ELF-1 (cell line): ENCODE measurements at regions not wholly inside any gene's neighbourhood (a gene's known extent, or its start where the extent isn't known, plus 50 kb on each side); places are given as distances from the start of the nearest gene placed in this dataset.
"Not testable (repeated sequence)": the region's sequence is repeated elsewhere in the genome, so short reads cannot be mapped to it uniquely, and the experiment has no call there.

Experiments used
- DNase-seq: peaks from one replicate; pipeline ENCODE4 v3.0.0-alpha.2; 2016; ENCODE audit warnings: low read depth, low spot score

DNA sequence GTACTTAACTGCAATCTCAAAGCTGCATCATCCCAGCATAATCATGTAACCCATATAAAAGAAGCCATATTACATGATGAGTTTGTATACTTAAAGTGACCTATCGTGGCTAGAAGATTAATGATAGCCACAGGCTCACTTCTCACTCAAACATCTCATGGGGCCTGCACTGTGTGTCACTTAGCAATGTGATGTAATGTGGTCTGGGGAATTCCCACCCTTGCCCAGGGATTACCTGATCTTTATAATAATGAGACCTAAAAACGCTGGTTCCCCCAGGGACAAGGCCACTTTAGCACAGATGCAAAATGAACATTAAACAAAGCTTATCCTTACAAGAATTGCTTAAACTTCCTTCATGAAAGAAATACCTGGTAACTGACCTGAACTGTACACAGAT, 427.1 kb upstream of the CNTNAP5 start:
- DNase-seq: no peak

DNA sequence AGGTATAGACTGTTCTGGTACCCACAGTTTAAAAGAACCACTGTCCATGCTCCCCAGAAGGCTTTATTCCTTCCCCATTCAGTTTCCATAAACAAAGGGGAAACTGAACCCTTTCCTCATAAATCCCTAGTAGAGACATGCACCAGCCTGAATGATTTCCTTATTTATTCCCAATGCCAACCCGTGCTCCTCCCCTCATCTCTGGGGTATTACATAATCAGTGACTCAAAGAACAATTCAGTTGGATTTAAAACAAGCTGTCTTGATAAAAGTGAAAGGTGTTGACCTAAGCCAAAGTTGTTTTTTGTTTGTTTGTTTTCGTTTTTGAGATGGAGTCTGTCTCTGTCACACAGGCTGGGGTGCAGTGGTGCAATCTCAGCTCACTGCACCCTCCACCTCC, 418.5 kb upstream of the CNTNAP5 start:
- no peak for DNase-seq

DNA sequence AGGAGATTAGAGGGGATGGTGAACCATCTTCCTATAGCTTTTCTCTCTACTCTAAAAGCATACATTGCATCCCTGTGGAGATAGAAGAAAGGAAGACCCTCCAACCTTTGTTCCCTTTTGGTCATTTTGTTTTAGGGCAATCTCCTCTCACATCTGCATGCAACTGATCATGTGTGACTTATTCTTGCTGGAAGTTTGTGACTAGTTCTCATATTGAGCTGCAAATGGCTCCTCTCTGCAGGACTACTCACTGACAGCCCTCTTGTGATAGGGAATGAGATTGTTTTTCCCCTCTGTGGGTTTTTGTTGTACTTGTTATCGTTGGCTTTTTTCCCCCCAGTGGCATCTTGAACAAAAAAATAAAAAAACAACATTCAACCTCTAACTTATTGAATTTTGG, 416.0 kb upstream of the CNTNAP5 start:
- DNase-seq: peak; percentile 1

DNA sequence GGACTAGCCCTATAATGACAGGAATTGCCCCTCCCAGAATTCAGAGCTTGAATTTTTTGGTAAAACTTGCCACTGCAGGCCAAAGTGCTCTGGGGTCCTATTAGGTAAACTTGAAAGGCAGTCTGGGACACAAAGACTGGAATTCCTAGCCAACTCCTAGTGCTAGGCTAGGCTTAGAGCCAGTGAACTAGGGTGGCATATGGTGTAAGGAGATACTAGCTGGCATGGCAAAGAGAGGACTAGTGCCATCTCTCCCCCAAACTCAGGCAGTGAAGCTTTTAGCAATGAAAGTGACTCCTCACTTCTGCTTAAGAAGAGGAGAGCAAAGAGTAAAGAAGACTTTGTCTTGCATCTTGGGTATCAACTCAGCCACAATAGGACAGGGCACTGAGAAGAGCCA, 410.5 kb upstream of the CNTNAP5 start:
- no peak for DNase-seq

DNA sequence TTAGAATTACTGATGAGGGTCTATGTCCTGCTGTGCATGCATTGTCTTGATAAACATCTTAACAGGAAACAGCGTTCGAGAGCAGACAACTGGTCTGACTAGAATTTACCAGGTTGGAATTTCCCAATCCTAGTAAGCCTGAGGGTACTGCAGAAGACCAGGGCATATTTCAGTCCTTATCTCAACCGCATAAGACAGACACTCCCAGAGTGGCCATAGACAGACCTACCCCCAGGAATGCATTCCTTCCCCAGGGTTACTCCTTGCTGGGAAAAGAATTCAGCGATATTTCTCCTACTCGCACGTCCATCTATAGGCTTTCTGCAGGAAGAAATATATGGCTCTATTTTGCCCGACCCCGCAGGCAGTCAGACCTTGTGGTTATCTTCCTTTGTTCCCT, 406.4 kb upstream of the CNTNAP5 start:
- peak; percentile 14 for DNase-seq

DNA sequence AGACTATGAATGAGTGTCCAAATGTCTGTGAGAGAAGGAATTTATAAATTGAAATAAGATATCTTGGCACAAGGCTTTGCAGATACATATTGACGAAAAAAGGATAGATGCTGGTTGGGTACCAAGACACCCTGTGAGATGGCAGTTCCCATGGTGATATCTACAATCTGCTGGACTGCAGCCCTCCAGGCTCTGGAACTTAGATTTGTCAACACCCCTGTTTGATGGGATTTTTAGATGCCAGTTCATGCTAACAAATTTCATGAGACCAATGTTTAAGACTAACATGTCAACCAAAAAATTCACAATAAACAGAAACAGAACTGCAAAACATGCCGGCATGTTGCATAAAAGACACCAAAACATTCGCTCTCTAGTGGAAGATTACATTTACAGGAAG, 400.3 kb upstream of the CNTNAP5 start:
- DNase-seq: no peak

DNA sequence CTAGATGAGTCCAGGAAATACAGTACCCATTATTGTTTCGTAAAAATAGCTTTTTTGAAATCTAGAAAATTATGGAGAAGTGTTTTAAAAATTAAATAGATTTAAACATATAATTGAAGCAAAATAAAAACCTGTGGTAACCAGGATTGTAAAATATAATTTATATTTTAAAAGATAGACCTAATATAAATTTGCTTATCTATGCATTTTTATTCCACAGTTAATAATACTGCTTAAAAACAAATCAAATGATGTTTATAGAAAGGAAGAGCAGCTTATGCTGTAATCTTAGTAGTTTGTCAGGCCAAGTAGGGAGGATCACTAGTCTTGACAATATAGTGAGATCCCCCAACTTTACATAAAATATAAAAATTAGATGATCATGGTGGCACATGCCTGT, 388.9 kb upstream of the CNTNAP5 start:
- no peak for DNase-seq

DNA sequence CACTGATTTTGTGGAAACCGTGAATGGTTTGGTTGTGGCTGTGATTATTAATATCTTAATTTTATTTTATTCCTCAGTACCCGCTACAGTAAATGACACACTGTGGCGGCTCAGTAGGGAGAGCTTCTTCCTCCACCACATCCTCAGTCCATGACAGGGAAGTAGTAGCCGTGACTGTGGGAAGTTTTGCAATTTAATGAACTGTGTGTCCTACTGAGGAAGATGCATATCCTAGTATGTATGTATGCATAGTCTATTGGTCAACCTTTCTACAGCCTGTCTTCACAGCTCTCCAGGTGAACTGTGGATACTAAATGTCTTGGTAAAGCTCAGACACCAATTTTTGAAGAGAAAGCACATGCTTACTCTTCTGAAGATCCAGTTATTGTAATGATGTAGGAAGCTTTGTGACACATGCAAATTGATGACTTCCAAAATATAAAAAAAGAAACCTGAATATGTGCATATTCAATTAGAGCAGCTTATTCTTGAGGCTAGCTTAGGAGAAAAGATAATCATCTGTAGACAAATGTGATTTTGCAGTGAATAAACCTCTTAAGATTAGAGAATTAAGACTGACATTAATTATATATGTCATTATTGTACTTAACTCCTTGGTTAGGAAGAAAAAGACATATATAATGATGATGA, 384.3 kb upstream of the CNTNAP5 start:
- DNase-seq: no peak

DNA sequence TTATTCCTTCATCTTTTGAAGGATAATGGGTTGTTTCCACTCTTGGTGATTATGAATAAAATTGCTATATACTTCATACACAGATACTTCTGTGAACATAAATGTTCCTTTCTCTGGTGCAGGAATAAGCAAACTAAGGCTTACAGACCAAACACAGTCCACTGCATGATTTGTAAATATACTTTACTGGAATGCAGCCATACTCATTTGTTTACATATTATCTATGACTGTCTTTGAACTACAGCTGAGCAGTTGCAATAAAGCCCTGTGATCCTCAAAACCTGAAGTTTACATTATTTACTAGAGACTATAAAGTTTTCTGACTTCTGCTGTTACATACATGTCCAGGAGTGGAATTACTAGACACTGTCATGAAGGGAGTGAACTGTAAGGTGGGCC, 381.0 kb upstream of the CNTNAP5 start:
- no peak for DNase-seq

DNA sequence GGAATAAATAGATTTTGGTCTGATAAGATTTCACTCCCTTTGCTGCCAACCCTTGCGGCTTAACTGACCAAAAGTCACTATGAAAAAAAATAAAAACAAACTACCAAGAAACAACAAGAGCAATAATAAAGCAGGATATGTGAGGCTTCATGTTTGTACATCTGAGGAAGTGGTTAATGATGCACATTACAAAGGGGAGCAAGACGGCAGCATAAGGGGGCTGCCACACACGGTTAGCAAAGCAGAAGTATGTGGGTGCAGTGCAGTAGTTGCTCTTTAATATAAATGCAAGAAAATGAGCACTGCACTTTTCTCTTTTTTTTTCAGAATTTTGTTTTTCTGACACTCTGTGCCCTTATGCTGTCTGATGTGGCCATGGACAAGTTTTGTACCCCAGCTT, 377.1 kb upstream of the CNTNAP5 start:
- no peak for DNase-seq

DNA sequence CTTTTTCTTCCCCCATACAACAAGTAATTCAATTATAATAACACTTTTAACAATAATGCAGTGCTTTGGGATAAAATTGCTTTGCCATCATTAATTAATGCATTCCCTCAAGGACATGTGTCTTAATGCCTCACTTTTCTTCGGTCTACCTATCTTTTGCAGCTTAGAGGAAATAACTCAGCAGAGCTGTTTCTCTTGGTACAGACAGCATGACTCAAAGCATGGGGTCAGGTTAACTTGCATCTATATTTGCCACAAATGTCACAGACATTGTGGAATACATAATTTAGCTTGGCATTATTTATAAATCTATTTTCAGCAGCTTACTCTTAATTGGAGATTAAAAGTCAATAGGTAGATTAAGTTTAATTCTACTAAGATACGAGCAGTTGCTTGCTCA, 376.1 kb upstream of the CNTNAP5 start:
- DNase-seq: no peak

DNA sequence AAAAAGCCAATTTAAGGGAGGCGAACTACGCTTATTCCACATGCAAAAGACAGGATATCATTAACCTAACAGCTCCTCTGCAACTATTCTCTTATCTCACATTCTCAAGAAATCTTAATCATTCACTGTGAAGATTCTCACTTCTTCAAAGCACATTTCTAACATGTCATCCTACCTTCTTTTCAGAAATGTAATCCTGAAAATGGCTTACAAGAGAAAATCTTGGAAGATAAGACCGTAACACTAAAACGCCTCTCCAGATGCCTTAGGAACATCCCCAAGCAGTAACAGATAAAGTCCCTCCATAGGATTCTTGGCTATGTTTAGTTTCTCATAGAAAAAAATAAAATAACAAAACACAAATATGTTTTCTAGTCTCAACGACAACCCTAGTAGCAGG, 373.9 kb upstream of the CNTNAP5 start:
- no peak for DNase-seq

DNA sequence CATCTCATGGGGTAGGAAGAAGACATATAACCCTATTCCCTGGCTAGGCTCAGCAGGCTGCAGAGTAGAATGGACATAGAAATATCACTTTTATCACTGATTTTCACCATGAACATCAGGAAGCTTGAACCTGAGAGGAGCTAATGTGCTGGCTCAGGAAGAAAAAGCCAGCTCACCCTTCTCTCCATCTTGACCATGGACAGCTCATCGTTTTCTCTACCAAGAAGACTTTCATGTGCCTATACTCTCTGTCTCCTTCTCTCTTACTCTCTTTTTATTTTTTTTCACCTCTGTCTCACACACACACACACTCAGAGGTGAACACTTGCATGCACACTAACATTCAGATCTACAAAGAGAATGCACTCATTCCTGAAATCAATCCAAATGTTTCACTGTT, 372.8 kb upstream of the CNTNAP5 start:
- no peak for DNase-seq

DNA sequence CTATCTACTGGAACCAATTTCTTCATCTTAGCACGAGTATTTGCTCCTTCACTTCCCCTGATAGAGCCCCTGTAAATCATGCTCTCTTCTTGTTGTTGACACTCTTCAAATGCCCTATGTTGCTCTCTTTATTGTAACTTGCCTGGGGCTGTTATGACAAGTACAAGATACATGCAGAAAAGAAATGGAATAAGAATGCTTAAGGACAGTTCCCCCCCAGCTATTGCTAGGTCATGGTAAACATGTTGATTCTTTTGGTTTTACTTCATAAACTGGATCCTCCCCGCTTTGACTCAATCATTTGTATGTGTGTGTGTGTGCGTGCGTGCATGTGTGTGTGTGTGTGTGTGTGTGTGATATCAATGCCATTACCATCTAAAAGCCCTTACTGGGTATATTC, 368.5 kb upstream of the CNTNAP5 start:
- DNase-seq: no peak

DNA sequence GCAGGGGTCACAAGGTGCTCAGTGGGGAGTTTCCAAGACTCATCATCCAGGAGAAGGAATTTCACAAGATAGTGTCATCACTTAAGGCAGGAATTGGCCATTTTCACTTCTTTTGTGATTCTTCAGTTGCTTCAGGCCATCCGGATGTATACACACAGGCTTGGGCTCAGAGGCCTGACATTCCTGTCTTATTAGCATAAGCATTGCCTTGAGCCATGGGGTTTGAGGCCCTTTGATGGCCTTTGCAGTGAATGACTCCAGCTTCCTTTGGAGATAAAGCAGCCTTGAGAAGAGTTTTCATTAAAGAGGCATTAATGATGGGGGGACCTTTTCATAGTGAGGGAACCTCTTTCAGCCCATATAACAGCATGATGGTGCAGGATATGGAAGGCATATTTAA, 366.0 kb upstream of the CNTNAP5 start:
- peak; percentile 56 for DNase-seq

DNA sequence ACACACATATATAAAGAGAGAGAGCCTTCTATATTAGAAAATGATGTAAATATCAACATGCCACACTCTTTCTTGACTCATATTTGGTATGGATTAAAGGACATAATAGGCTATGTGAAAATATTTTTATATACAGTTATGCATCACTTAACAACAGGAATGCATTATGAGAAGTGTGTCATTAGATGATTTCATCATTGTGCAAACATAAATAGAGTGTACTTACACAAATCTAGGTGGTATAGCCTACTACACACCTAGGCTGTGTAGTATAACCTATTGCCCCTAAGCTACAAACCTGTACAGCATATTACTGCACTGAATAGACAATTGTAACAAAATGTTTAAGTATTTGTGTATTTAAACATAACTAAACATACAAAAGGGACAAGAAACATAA, 354.8 kb upstream of the CNTNAP5 start:
- no peak for DNase-seq

DNA sequence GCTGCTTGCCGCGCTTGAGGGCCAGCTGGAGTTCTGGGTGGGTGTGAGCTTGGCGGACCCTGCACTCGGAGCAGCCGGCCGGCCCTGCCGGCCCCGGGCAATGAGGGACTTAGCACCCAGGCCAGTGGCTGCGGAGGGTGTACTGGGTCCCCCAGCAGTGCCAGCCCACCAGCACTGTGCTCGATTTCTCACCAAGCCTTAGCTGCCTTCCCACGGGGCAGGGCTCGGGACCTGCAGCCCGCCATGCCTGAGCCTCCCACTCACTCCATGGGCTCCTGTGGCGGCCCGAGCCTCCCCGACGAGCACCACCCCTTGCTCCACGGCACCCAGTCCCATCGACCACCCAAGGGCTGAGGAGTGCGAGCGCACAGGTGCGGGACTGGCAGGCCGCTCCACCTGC, 341.3 kb upstream of the CNTNAP5 start:
- DNase-seq: not testable (repeated sequence)

DNA sequence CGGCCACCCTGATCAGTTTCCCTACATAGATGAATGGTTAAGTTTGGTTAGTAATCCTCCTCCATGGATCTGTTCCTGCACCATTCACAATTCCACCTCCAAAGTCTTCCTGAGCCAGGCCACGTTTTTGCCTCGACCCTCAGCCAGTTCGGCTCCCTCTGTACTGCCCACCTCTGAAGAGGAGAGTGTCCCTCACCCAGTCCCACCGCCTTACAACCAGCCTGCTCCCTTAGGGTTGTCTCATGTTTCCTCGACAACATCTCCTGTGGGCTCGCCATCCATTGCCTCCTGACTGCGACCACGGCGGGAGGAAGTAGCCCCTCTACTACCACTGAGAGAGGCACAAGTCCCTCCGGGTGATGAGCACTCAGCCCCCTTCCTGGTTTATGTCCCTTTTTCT, 338.0 kb upstream of the CNTNAP5 start:
- DNase-seq: no peak

DNA sequence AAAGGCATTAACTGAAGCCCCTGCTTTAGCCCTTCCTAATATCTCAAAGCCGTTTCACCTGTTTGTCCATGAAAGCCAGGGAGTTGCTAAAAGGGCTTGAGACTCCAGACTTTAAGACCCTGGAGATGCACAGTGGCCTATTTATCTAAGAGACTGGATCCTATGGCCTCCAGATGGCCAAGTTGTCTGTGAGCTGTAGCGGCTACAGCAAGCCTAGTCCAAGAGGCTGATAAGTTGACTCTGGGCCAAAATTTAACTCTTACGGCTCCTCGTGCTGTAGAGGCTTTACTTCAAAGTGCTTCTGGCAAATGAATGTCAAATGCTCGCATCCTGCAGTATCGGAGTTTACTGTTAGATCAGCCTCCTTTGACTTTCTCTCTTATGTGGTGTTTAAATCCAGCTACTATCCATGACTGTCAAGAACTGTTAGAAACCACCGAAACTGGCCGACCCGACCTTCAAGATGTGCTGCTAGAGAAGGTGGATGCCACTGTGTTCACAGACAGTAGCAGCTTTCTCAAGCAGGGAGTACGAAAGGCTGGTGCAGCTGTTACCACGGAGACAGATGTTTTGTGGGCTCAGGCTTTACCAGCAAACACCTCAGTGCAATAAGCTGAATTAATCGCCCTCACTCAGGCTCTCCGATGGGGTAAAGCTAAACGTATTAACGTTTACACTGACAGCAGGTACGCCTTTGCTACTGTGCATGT, 336.7 kb upstream of the CNTNAP5 start:
- DNase-seq: no peak

DNA sequence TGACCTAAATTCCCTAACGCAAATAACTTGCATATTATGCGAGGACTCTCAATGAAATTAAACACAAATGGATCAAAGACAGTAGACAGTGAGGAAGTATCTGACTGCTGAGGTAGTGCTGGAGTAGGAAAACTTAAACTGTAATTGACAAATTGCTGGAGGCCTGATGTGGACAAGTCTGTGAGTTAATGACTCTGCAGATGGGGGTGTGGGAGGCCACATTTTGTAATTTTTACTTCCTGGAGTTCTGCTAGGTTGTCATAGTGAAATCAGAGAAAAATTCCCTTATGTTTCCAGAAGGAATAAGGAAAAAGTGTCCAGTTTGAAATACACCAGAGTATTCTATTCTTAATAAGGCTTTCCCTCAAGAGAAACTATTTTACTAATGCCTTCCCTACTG, 333.0 kb upstream of the CNTNAP5 start:
- no peak for DNase-seq

DNA sequence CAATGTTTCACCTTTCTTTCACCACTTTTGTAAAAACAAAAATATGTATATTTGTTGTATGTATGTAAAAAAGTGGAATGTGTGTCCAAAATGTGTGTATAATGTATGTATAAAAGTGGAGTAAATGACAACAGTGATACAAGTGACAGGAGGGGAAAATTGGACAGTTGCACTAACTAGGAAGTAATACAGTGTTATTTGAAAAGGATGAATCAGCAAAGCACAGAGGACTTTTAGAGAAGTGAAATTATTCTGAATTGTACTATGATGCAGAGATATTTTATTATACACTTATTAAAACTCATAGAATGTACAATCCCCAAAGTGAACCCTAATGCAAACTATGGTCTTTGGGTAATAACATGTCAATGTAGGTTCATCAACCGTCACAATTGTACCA, 331.3 kb upstream of the CNTNAP5 start:
- no peak for DNase-seq

DNA sequence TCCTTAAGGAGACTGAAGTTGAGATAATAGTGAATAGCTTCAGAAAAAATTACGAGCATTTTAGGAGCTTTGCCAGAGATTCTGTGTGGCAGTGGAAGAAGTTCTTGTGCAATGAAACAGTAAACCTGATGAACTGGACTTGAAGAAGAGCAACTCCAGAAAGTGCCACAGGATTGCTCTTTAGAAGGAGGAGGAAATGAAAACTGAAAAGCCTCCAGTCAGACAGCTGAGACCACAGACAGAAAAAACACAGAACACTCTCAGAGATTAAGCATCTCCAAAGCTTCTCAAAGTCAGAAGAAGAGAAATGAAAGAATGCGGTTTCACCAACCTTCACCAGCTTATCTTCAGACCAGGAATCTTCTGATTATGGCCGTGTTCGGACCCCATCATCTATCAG, 329.7 kb upstream of the CNTNAP5 start:
- no peak for DNase-seq

DNA sequence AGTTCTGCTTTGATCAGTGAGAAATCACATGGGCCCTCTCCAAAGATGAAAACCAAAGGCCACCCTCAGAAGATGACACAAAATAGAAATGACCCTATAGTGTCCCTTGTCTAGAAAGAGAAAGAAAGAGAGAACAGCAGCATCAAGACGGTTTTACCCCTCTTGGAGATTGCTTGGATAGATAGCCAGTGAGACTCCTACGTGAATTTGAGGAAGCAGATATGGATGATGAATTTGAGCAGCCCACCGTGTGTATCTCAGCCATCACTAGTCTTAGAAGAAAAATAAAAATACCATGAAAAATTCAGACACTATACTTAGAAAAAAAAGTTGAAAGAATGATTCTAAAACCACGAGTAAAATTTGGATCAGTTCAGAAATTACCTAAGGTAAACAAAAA, 329.1 kb upstream of the CNTNAP5 start:
- DNase-seq: no peak
